Stomach (tissue), 8 donors: ENCODE measurements at regions not wholly inside any gene's neighbourhood (a gene's known extent, or its start where the extent isn't known, plus 50 kb on each side); places are given as distances from the start of the nearest gene placed in this dataset.
"Not testable (repeated sequence)": the region's sequence is repeated elsewhere in the genome, so short reads cannot be mapped to it uniquely, and the experiment has no call there.

Experiments used
- DNase-seq, 2 donors: peaks; one replicate each; pipeline versions ENCODE4 v3.0.0 to v3.0.0-alpha.2; 2013 to 2019
- H3K27ac ChIP-seq, 5 donors: fragments of 200-600 bp in 4 of 5; sonication (generic) in 4 of 5; one replicate each; pipeline ENCODE4 v1.5.1; 2013 to 2019; ENCODE audit warnings: mild to moderate bottlenecking in 1 of 5, moderate library complexity in 1 of 5
- H3K27me3 ChIP-seq, 3 donors: fragments of 200-600 bp; sonication (generic); one replicate each; pipeline ENCODE4 v1.5.1; 2017 to 2019; ENCODE audit warnings: mixed run types in 1 of 3
- H3K36me3 ChIP-seq, 4 donors: fragments of 200-600 bp; sonication (generic); 1 replicate in 3 of 4; 2 replicates in 1 of 4; pipeline ENCODE4 v1.5.1; 2016 to 2019
- H3K4me1 ChIP-seq, 4 donors: fragments of 200-600 bp; sonication (generic); one replicate each; pipeline ENCODE4 v1.5.1; 2016 to 2019
- H3K4me3 ChIP-seq, 4 donors: fragments of 200-600 bp; sonication (generic) in 3 of 4; one replicate each; pipeline ENCODE4 v1.5.1; 2016 to 2019; ENCODE audit warnings: mild to moderate bottlenecking in 1 of 4
- H3K9me3 ChIP-seq, 4 donors: fragments of 200-600 bp; sonication (generic); one replicate each; pipeline ENCODE4 v1.5.1; 2016 to 2019
- EP300 ChIP-seq: sonication (generic); formaldehyde crosslinking; IDR thresholded peaks from one replicate; pipeline ENCODE4 v1.6.1; 2017; ENCODE audit warnings: antibody characterized with exemption
- POLR2A ChIP-seq, 4 donors: fragments of 450-650 bp; IDR thresholded peaks; one replicate each; pipeline ENCODE4 v1.6.1; 2016; ENCODE audit warnings: antibody characterized with exemption in 4 of 4, control low read depth in 2 of 4, mild to moderate bottlenecking in 1 of 4, moderate library complexity in 1 of 4
- POLR2AphosphoS5 ChIP-seq, 3 donors: sonication (generic); formaldehyde crosslinking; IDR thresholded peaks; one replicate each; pipeline ENCODE4 v1.6.1; 2016; ENCODE audit warnings: antibody characterized with exemption in 3 of 3
- WGBS, 5 donors: extraction: QIAGEN DNeasy Blood & Tissue Kit in 3 of 5; methylation state at CpG; one replicate each; pipeline versions ENCODE4 v1.1.5 to v1.1.7; 2013 to 2018; 5-methylcytosine and 5-hydroxymethylcytosine counted together
- intact Hi-C: fragments of 100-400 bp; cut with DNase I; formaldehyde crosslinking; loops from one replicate; pipeline ENCODE4 v1.15.1; 2023; ENCODE audit warnings: low total_unique reads
- TF ChIP-seq, protein P1 (sequence below), 7 experiments: fragments of 450-650 bp in 4 of 7; fragments of 200-600 bp in 3 of 7; sonication (generic) in 3 of 7; IDR thresholded peaks; one replicate each; pipeline ENCODE4 v1.5.1; 2016 to 2019; ENCODE audit warnings: antibody characterized with exemption in 7 of 7, control low read depth in 2 of 7, mild to moderate bottlenecking in 1 of 7
- donor health status: healthy with polysubstance abuse.
- donor health status: Bipolar disorder and iron deficiency.
- donor health status: healthy.

DNA sequence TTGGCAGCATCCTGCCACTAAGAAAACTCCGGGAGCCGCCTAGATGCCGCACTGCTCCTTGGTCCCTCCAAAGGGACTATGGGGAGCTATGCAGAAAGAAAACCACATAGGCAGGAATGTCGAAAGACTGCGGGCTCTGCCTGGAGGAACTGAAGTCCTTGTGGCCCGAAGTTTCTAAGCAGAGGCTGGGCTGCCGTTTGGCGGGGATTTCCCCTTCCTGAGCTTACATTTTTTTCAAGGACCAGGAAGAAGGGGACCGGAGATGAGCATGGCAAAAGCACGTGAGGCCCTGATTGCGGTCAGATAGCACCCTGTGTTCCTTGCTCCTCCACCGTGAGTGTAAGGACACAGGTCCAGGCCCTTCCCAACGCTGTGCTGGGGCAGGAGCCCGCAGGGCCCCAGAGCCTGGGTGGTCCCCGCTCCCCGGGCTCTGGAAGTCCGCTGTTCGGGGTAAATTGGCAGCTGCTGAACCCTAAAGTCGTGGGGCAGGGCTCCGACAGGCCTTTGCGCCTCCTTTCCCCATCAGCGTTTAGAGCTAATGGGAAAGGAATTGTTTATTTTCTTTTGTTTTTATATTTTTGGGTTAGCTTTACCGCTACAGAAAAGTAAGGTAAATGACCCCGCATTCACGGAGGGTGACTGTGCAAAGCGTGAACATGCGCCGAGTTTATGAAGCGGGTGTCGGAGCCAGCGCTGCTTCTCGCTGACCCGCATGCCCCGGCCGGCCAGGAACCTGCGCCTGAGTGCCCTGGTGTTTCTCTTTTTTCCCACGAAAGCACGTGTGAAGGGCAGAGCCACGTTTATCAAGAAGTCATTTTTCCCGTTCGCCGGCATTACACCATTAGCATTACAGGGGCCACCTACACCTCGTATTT, 356.5 kb upstream of the ZNF32 start:
- H3K27me3 ChIP-seq: no peaks in the 10 kb centered on the region
- H3K4me1 ChIP-seq: no peaks in the 10 kb centered on the region
- no peak overlapping the region for H3K4me3 ChIP-seq
- TF ChIP-seq POLR2AphosphoS5 (IDR thresholded peaks at IDR 0.05) (no peak), POLR2A (IDR thresholded peaks at IDR 0.05) (no peak), EP300 (no peak)
- TF ChIP-seq, protein P1, sequence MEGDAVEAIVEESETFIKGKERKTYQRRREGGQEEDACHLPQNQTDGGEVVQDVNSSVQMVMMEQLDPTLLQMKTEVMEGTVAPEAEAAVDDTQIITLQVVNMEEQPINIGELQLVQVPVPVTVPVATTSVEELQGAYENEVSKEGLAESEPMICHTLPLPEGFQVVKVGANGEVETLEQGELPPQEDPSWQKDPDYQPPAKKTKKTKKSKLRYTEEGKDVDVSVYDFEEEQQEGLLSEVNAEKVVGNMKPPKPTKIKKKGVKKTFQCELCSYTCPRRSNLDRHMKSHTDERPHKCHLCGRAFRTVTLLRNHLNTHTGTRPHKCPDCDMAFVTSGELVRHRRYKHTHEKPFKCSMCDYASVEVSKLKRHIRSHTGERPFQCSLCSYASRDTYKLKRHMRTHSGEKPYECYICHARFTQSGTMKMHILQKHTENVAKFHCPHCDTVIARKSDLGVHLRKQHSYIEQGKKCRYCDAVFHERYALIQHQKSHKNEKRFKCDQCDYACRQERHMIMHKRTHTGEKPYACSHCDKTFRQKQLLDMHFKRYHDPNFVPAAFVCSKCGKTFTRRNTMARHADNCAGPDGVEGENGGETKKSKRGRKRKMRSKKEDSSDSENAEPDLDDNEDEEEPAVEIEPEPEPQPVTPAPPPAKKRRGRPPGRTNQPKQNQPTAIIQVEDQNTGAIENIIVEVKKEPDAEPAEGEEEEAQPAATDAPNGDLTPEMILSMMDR (IDR thresholded peaks at IDR 0.05): no peak
- no peaks in the 10 kb centered on the region for H3K36me3 ChIP-seq
- WGBS, 5 donors: 86 to 90% (median 90%) methylated on average over 41 to 43 of the region's 43 CpGs
- intact Hi-C loops: no loop called here
- no peaks in the 10 kb centered on the region for H3K9me3 ChIP-seq
- no peak overlapping the region for H3K27ac ChIP-seq
- DNase-seq: no peak

- Histone ChIP-seq H3K4me1 (peaks cover 0 to 16% (median 3%) of the 10 kb centered on the region in 4 donors), H3K9me3 (no peaks in the 10 kb centered on the region), H3K4me3 (no peak overlapping the region), H3K27me3 (no peaks in the 10 kb centered on the region), H3K27ac (no peak overlapping the region), H3K36me3 (no peaks in the 10 kb centered on the region)
- peak in 1 of 2 donors; percentile 52 for DNase-seq
- TF ChIP-seq POLR2AphosphoS5 (IDR thresholded peaks at IDR 0.05) (peak in 1 of 3 donors; percentile 17), EP300 (no peak), POLR2A (IDR thresholded peaks at IDR 0.05) (no peak)
- TF ChIP-seq, protein P1 (IDR thresholded peaks at IDR 0.05): no peak
- intact Hi-C loops: no loop called here
- 59 to 81% (median 75%) methylated on average over 4 of the region's 4 CpGs for whole genome bisulfite sequencing, 5 donors
These were observed 349.5 kb upstream of the ZNF32 start for GRCh38 chr10:43998021-43998809.

DNA sequence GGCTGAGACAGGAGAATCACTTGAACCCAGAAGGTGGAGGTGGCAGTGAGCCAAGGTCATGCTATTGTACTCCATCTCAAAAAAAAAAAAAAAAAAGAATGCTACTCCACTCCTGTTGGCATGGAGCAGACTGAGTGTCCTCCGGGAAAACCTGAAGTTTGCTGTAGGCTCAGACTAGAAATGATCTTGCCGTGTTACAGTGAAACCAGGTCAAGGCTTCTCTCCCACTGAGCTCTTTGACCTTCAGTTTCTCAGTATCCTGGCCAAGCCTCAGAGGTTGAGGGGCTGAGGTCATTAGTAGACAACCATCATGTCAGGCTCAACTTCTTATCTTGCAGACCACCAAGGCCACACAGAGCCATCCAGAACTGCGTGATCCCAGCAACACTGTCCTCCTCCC, 348.6 kb upstream of the ZNF32 start:
- H3K27me3 ChIP-seq: no peaks in the 10 kb centered on the region
- DNase-seq: no peak
- TF ChIP-seq, protein P1 (IDR thresholded peaks at IDR 0.05): no peak
- TF ChIP-seq EP300: no peak
- no peak for TF ChIP-seq POLR2AphosphoS5 (IDR thresholded peaks at IDR 0.05)
- no peak for TF ChIP-seq POLR2A (IDR thresholded peaks at IDR 0.05)
- 85 to 92% (median 89%) methylated on average over 3 of the region's 3 CpGs for WGBS, 5 donors
- H3K4me1 ChIP-seq: peaks cover 0 to 16% (median 3%) of the 10 kb centered on the region in 4 donors
- H3K4me3 ChIP-seq: no peak overlapping the region
- peaks cover 0 to 7% (median 0%) of the 10 kb centered on the region in 4 donors for H3K9me3 ChIP-seq
- intact Hi-C loops: no loop called here
- H3K27ac ChIP-seq: no peak overlapping the region
- no peaks in the 10 kb centered on the region for H3K36me3 ChIP-seq

DNA sequence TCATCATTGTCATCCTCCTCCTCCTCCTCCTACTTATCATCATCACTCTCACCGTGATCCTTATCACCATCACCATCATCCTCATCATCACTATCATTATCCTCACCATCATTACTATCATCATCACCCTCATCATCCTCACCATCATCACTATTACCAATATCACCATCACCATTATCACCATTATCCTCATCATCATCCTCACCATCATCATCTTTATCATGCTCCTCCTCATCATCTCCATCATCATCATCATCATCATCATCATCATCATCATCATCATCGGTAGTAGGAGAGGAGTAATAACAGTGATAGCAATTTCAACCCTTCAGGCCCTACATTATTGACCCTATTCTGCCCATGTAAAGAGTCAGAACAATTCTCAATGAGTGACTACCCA, 345.9 kb upstream of the ZNF32 start:
- 92 to 97% (median 95%) methylated on average over 2 of the region's 2 CpGs for WGBS, 5 donors
- intact Hi-C loops: no loop called here
- Histone ChIP-seq H3K9me3 (peaks cover 0 to 7% (median 0%) of the 10 kb centered on the region in 4 donors), H3K4me1 (peaks cover 0 to 16% (median 3%) of the 10 kb centered on the region in 4 donors), H3K36me3 (no peaks in the 10 kb centered on the region), H3K4me3 (no peak overlapping the region), H3K27ac (no peak overlapping the region), H3K27me3 (no peaks in the 10 kb centered on the region)
- no peak for DNase-seq
- TF ChIP-seq, protein P1 (IDR thresholded peaks at IDR 0.05): no peak
- no peak for TF ChIP-seq POLR2AphosphoS5 (IDR thresholded peaks at IDR 0.05)
- no peak for TF ChIP-seq EP300
- no peak for TF ChIP-seq POLR2A (IDR thresholded peaks at IDR 0.05)

DNA sequence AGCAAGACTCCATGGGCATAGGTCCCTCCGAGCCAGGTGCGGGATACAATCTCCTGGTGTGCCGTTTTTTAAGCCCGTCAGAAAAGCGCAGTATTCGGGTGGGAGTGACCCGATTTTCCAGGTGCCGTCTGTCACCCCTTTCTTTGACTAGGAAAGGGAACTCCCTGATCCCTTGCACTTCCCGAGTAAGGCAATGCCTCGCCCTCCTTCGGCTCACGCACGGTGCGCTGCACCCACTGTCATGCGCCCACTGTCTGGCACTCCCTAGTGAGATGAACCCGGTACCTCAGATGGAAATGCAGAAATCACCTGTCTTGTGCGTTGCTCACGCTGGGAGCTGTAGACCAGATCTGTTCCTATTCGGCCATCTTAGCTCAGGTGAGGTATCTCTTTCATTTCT, 344.1 kb upstream of the ZNF32 start:
- H3K27me3 ChIP-seq, H3K4me3 ChIP-seq, DNase-seq, H3K27ac ChIP-seq, H3K9me3 ChIP-seq, H3K36me3 ChIP-seq, intact Hi-C loops, H3K4me1 ChIP-seq: not testable (repeated sequence)
- WGBS, 5 donors: 88 to 95% (median 94%) methylated on average over 17 to 19 of the region's 19 CpGs
